ENCODE measurements at regions not wholly inside any gene's neighbourhood (a gene's known extent, or its start where the extent isn't known, plus 50 kb on each side); places are given as distances from the start of the nearest gene placed in this dataset.

DNA sequence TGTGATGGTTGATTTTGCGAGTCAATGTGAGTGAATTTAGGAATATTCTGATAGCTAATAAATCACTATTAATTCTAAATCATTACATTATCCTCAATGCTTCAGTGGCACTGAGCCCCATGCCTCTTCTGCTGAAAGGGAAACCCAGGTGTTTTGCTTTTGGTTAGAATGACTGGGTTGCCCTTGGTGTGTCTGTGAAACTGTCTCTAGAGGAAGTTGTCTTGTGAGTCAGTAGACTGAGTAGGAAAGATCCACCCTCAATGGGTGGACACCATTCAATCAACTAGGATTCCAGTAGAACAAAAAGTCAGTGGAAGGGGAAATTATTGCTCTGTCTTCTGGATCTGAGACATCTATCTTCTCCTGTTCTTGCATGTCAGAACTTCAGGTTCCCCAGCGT, 472.4 kb downstream of the ANKRD7 start:
- Histone ChIP-seq H3K36me3 (no peaks in the 10 kb centered on the region), H3K27me3 (no peaks in the 10 kb centered on the region), H3K4me3 (no peak overlapping the region), H3K4me1 (no peaks in the 10 kb centered on the region), H3K27ac (no peak overlapping the region), H3K9me3 (no peaks in the 10 kb centered on the region)
- TF ChIP-seq CTCF (IDR thresholded peaks at IDR 0.05) (no peak), EP300 (IDR thresholded peaks at IDR 0.05) (no peak)
- WGBS, 2 donors = 85 to 95% methylated on average over 2 of the region's 2 CpGs
- no peak for DNase-seq (ENCODE audit: low spot score in 2 of 2)

DNA sequence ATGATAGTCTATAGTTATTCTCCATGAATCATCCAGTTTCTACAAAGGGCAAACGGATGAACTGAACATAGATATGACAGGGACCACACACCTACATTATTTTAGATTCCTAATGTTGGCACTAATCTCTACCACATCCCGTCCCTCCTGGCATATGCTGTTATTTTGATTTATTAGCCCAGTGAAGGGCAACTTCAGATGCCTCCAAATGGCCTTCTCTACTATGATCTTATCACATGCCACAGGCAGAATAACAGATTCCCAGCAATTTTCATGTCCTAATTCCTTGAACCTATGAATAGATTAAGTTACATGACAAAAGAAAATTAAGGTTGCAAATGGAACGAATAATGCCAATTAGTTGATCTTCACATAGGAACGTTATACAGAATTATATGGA, 474.7 kb downstream of the ANKRD7 start:
- Histone ChIP-seq H3K27ac (no peak overlapping the region), H3K27me3 (no peaks in the 10 kb centered on the region), H3K9me3 (no peaks in the 10 kb centered on the region), H3K36me3 (no peaks in the 10 kb centered on the region), H3K4me3 (no peak overlapping the region), H3K4me1 (no peaks in the 10 kb centered on the region)
- TF ChIP-seq POLR2A (IDR thresholded peaks at IDR 0.05) = no peak
- TF ChIP-seq EP300 (IDR thresholded peaks at IDR 0.05) = no peak
- TF ChIP-seq CTCF (IDR thresholded peaks at IDR 0.05) = no peak
- DNase-seq (ENCODE audit: low spot score in 2 of 2) = no peak
- 77 to 86% methylated on average over 4 of the region's 4 CpGs for WGBS, 2 donors

DNA sequence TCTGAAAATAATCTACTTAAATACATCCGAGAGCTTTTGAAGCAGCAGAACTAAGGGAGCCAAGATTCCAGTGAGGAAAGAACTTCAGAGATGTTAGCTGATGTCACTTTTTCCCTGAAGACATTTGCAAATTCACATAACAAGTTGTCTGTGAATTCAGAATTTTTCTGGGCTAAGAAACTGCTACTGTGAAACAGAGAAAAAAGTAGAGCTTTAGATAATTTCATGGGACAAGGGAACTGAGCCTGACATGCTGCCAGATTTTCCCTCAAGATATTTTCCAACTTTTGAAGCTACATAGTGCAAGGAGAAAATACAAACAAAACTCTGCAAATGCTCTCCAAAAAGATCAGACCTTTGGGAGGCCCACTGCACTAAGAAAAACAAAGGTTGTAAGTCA, 484.2 kb downstream of the ANKRD7 start:
- 25 to 28% methylated on average over 1 of the region's 1 CpG for WGBS, 2 donors
- no peak for TF ChIP-seq EP300 (IDR thresholded peaks at IDR 0.05)
- no peak for TF ChIP-seq CTCF (IDR thresholded peaks at IDR 0.05)
- TF ChIP-seq POLR2A (IDR thresholded peaks at IDR 0.05) = no peak
- Histone ChIP-seq H3K9me3 (no peaks in the 10 kb centered on the region), H3K4me3 (no peak overlapping the region), H3K4me1 (peaks cover 0 to 7% (median 0%) of the 10 kb centered on the region in 4 donors), H3K27ac (no peak overlapping the region), H3K27me3 (no peaks in the 10 kb centered on the region), H3K36me3 (no peaks in the 10 kb centered on the region)
- DNase-seq (ENCODE audit: low spot score in 2 of 2) = no peak

DNA sequence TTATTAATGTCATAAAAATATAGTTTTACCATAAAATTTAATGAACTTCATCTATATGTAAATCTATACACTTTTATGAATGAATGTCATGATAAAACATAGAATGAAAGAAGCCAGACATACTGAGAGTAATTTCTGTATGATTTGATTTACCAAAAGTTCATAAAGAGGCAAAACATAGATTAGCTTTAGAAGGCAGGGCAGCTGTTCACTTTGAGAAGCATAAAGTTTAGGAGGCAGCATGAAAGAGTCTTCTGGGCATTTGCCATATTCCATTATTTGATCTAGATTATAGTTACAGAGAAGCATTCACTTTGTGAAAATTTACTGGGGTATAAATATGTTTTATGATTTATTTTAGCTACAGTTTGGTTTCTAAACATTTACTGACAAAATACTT, 487.2 kb downstream of the ANKRD7 start:
- DNase-seq (ENCODE audit: low spot score in 2 of 2) = no peak
- peaks cover 0 to 7% (median 0%) of the 10 kb centered on the region in 4 donors for H3K4me1 ChIP-seq

DNA sequence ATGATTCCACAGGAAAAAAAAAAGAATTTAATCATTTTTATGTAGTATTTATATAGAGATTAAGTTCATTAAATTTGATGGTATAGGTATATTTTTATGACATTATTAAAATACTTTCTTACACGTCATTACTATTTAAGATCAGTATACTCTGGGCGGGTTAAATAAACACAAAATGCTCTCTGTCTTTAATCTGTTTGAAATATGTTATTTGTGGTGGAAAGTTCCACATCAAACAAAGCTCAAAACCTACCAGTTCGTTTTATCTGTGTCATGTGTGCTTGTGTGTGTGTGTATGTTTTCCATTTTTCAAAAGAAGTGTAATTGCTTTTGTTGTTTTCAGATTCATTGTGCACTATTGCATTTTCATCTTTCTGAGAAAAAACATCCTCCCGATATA, 488.5 kb downstream of the ANKRD7 start:
- Histone ChIP-seq H3K4me3 (no peak overlapping the region), H3K36me3 (no peaks in the 10 kb centered on the region), H3K27ac (no peak overlapping the region), H3K27me3 (no peaks in the 10 kb centered on the region), H3K4me1 (peaks cover 0 to 7% (median 0%) of the 10 kb centered on the region in 4 donors), H3K9me3 (no peaks in the 10 kb centered on the region)
- no peak for DNase-seq (ENCODE audit: low spot score in 2 of 2)
- no peak for TF ChIP-seq EP300 (IDR thresholded peaks at IDR 0.05)
- TF ChIP-seq CTCF (IDR thresholded peaks at IDR 0.05) = no peak
- no peak for TF ChIP-seq POLR2A (IDR thresholded peaks at IDR 0.05)
- 72 to 75% methylated on average over 4 of the region's 4 CpGs for WGBS, 2 donors

More for the DNA sequence above, 487.2 kb downstream of the ANKRD7 start:
- H3K36me3 ChIP-seq = no peaks in the 10 kb centered on the region
- no peak for TF ChIP-seq POLR2A (IDR thresholded peaks at IDR 0.05)
- TF ChIP-seq CTCF (IDR thresholded peaks at IDR 0.05) = no peak
- TF ChIP-seq EP300 (IDR thresholded peaks at IDR 0.05) = no peak
- H3K9me3 ChIP-seq = no peaks in the 10 kb centered on the region
- no peaks in the 10 kb centered on the region for H3K27me3 ChIP-seq
- H3K27ac ChIP-seq = no peak overlapping the region
- no peak overlapping the region for H3K4me3 ChIP-seq

All from tibial nerve (tissue), 4 donors.